Naive thymus-derived CD4-positive, alpha-beta T cell (primary cell): ENCODE measurements at regions not wholly inside any gene's neighbourhood (a gene's known extent, or its start where the extent isn't known, plus 50 kb on each side); places are given as distances from the start of the nearest gene placed in this dataset.

Experiments
- ATAC-seq: fragments of 150-1000 bp; cut with Tn5 transposase; 2 replicates; pipeline ENCODE4 v1.10.0; 2021; ENCODE audit warnings: mild to moderate bottlenecking, moderate library complexity
- CTCF ChIA-PET: fragments of 350-600 bp; sonication (Branson Sonifier 250); formaldehyde crosslinking; loops from one replicate; lab custom pipeline; 2021; ENCODE audit warnings: antibody characterized with exemption; lab: Charles Lee
- POLR2A ChIA-PET: fragments of 350-600 bp; sonication (Branson Sonifier 250); formaldehyde crosslinking; loops from one replicate; lab custom pipeline; 2021; ENCODE audit warnings: antibody characterized with exemption, inconsistent platforms; lab: Charles Lee
- DNase-seq, 9 donors: peaks; one replicate each; pipeline versions ENCODE4 v3.0.0 to v3.0.0-alpha.2; 2020 to 2022; ENCODE audit warnings: mixed read lengths in 1 of 9
- H3K27ac ChIP-seq: one replicate; pipeline ENCODE4 v1.7.0; 2013; ENCODE audit warnings: mild to moderate bottlenecking, low read depth, low read length, moderate library complexity
- H3K27me3 ChIP-seq, 2 donors: one replicate each; pipeline ENCODE4 v1.7.0; 2013; ENCODE audit warnings: low read length in 2 of 2, mild to moderate bottlenecking in 2 of 2, moderate library complexity in 2 of 2; ENCODE audit not compliant: control insufficient read depth in 2 of 2, insufficient read depth in 2 of 2
- H3K36me3 ChIP-seq, 3 experiments: 1 replicate in 2 of 3; 2 replicates in 1 of 3; pipeline ENCODE4 v1.7.0; 2013; ENCODE audit warnings: low read length in 3 of 3, mild to moderate bottlenecking in 3 of 3, moderate library complexity in 1 of 3; ENCODE audit not compliant: insufficient read depth in 3 of 3, control insufficient read depth in 2 of 3
- H3K4me1 ChIP-seq, 2 donors: one replicate each; pipeline ENCODE4 v1.7.0; 2013; ENCODE audit warnings: low read length in 2 of 2, mild to moderate bottlenecking in 2 of 2, moderate library complexity in 1 of 2; ENCODE audit not compliant: control insufficient read depth in 2 of 2, insufficient read depth in 2 of 2
- H3K4me3 ChIP-seq: 2 replicates; pipeline ENCODE4 v1.7.0; 2013; ENCODE audit warnings: mild to moderate bottlenecking, low read length
- H3K9me3 ChIP-seq, 3 experiments: 1 replicate in 2 of 3; 2 replicates in 1 of 3; pipeline ENCODE4 v1.7.0; 2013; ENCODE audit warnings: low read length in 3 of 3; ENCODE audit not compliant: control insufficient read depth in 2 of 3
- H3K27ac Mint-ChIP-seq, 9 donors: one replicate each; pipeline ENCODE4 v1.8.0; 2020 to 2022; ENCODE audit warnings: mixed read lengths in 9 of 9, mild to moderate bottlenecking in 8 of 9, moderate library complexity in 5 of 9, inconsistent platforms in 2 of 9
- H3K27me3 Mint-ChIP-seq, 5 donors: one replicate each; pipeline ENCODE4 v1.8.0; 2021 to 2022; ENCODE audit warnings: mixed read lengths in 5 of 5, mild to moderate bottlenecking in 1 of 5
- H3K36me3 Mint-ChIP-seq, 5 donors: one replicate each; pipeline ENCODE4 v1.8.0; 2020 to 2022; ENCODE audit warnings: mixed read lengths in 5 of 5, mild to moderate bottlenecking in 3 of 5, inconsistent platforms in 1 of 5
- H3K4me1 Mint-ChIP-seq, 7 donors: one replicate each; pipeline ENCODE4 v1.8.0; 2020 to 2022; ENCODE audit warnings: mixed read lengths in 7 of 7, mild to moderate bottlenecking in 3 of 7, inconsistent platforms in 1 of 7
- H3K4me3 Mint-ChIP-seq, 10 donors: one replicate each; pipeline ENCODE4 v1.8.0; 2020 to 2022; ENCODE audit warnings: mild to moderate bottlenecking in 10 of 10, mixed read lengths in 10 of 10, moderate library complexity in 6 of 10, inconsistent platforms in 2 of 10
- H3K9me3 Mint-ChIP-seq, 11 donors: one replicate each; pipeline ENCODE4 v1.8.0; 2020 to 2022; ENCODE audit warnings: mixed read lengths in 11 of 11, mild to moderate bottlenecking in 4 of 11, inconsistent platforms in 1 of 11, moderate library complexity in 1 of 11
- intact Hi-C, 2 donors: fragments of 100-400 bp; cut with micrococcal nuclease; formaldehyde crosslinking; loops; one replicate each; pipeline ENCODE4 v1.15.1; 2023

GRCh38 chr9:75775966-75776691, 114.3 kb upstream of the PCSK5 start:
- ChIA-PET POLR2A (no interaction called here), CTCF (no interaction called here)

GRCh38 chr9:75780185-75780584, 110.3 kb upstream of the PCSK5 start:
- H3K27me3 ChIP-seq, result no peaks in the 10 kb centered on the region
- H3K9me3 ChIP-seq, result no peaks in the 10 kb centered on the region
- H3K36me3 ChIP-seq, result no peaks in the 10 kb centered on the region
- Mint-ChIP-seq H3K36me3 (no peaks in the 10 kb centered on the region), H3K9me3 (peaks cover 0 to 6% (median 0%) of the 10 kb centered on the region in 11 donors), H3K27me3 (peaks cover 2 to 15% (median 8%) of the 10 kb centered on the region in 5 donors), H3K27ac (no peak overlapping the region), H3K4me1 (no peaks in the 10 kb centered on the region), H3K4me3 (no peak overlapping the region)
- H3K4me1 ChIP-seq, result no peaks in the 10 kb centered on the region
- DNase-seq (no peak), ATAC-seq (no peak)
- no peak overlapping the region for H3K4me3 ChIP-seq
- intact Hi-C loops, result no loop called here
- ChIA-PET CTCF (no interaction called here), POLR2A (no interaction called here)
- H3K27ac ChIP-seq, result no peak overlapping the region

More at GRCh38 chr9:75775966-75776691, 114.3 kb upstream of the PCSK5 start:
- H3K36me3 ChIP-seq, result no peaks in the 10 kb centered on the region
- Mint-ChIP-seq H3K4me1 (no peaks in the 10 kb centered on the region), H3K36me3 (no peaks in the 10 kb centered on the region), H3K9me3 (peaks cover 0 to 6% (median 0%) of the 10 kb centered on the region in 11 donors), H3K4me3 (no peak overlapping the region), H3K27ac (no peak overlapping the region), H3K27me3 (peaks cover 0 to 15% (median 10%) of the 10 kb centered on the region in 5 donors)
- ATAC-seq (no peak), DNase-seq (no peak)
- intact Hi-C loops, result no loop called here
- no peak overlapping the region for H3K27ac ChIP-seq
- H3K27me3 ChIP-seq, result no peaks in the 10 kb centered on the region
- no peaks in the 10 kb centered on the region for H3K4me1 ChIP-seq
- H3K4me3 ChIP-seq, result no peak overlapping the region
- peaks cover 0 to 4% (median 0%) of the 10 kb centered on the region in 3 experiments for H3K9me3 ChIP-seq

- H3K27me3 ChIP-seq, result no peaks in the 10 kb centered on the region
- Mint-ChIP-seq H3K4me3 (no peak overlapping the region), H3K36me3 (peaks cover 0 to 3% (median 0%) of the 10 kb centered on the region in 5 donors), H3K27me3 (peaks cover 0 to 21% (median 7%) of the 10 kb centered on the region in 5 donors), H3K27ac (no peak overlapping the region), H3K9me3 (peaks cover 0 to 10% (median 4%) of the 10 kb centered on the region in 11 donors), H3K4me1 (peaks cover 0 to 7% (median 0%) of the 10 kb centered on the region in 7 donors)
- no peaks in the 10 kb centered on the region for H3K4me1 ChIP-seq
- ChIA-PET CTCF (interaction anchor here (0.6 kb wide), 1 partner anchor 201 kb away, joined by 3 read pairs; no protein-coding TSS in a partner anchor), POLR2A (no interaction called here)
- H3K27ac ChIP-seq, result no peak overlapping the region
- intact Hi-C loops, result no loop called here
- H3K9me3 ChIP-seq, result no peaks in the 10 kb centered on the region
- ATAC-seq (no peak), DNase-seq (no peak)
- H3K4me3 ChIP-seq, result no peak overlapping the region
- no peaks in the 10 kb centered on the region for H3K36me3 ChIP-seq
These were observed 102.4 kb upstream of the PCSK5 start for GRCh38 chr9:75788006-75788634.

- Histone ChIP-seq H3K4me3 (no peak overlapping the region), H3K4me1 (no peaks in the 10 kb centered on the region), H3K36me3 (no peaks in the 10 kb centered on the region), H3K27me3 (no peaks in the 10 kb centered on the region), H3K27ac (no peak overlapping the region), H3K9me3 (no peaks in the 10 kb centered on the region)
- Mint-ChIP-seq H3K4me3 (no peak overlapping the region), H3K4me1 (no peaks in the 10 kb centered on the region), H3K9me3 (peaks cover 0 to 4% (median 0%) of the 10 kb centered on the region in 11 donors), H3K36me3 (no peaks in the 10 kb centered on the region), H3K27ac (no peak overlapping the region), H3K27me3 (peaks cover 4 to 36% (median 34%) of the 10 kb centered on the region in 5 donors)
- ATAC-seq (no peak), DNase-seq (no peak)
- POLR2A ChIA-PET, result no interaction called here
- CTCF ChIA-PET, result no interaction called here
- intact Hi-C loops, result no loop called here
These were observed 93.3 kb upstream of the PCSK5 start for GRCh38 chr9:75797085-75797580.

- Mint-ChIP-seq H3K27me3 (peaks cover 4 to 32% (median 26%) of the 10 kb centered on the region in 5 donors), H3K4me3 (no peak overlapping the region), H3K36me3 (no peaks in the 10 kb centered on the region), H3K27ac (no peak overlapping the region), H3K4me1 (no peaks in the 10 kb centered on the region), H3K9me3 (peaks cover 0 to 4% (median 0%) of the 10 kb centered on the region in 11 donors)
- POLR2A ChIA-PET, result no interaction called here
- Histone ChIP-seq H3K4me3 (no peak overlapping the region), H3K4me1 (no peaks in the 10 kb centered on the region), H3K27ac (no peak overlapping the region), H3K9me3 (no peaks in the 10 kb centered on the region), H3K36me3 (no peaks in the 10 kb centered on the region), H3K27me3 (no peaks in the 10 kb centered on the region)
- intact Hi-C loops, result no loop called here
- ATAC-seq (no peak), DNase-seq (no peak)
- CTCF ChIA-PET, result no interaction called here
These were observed 92.0 kb upstream of the PCSK5 start for GRCh38 chr9:75798505-75798904.

GRCh38 chr9:75803130-75803529, 87.3 kb upstream of the PCSK5 start:
- no peak overlapping the region for H3K4me3 Mint-ChIP-seq
- Histone ChIP-seq H3K4me3 (no peak overlapping the region), H3K27ac (no peak overlapping the region), H3K9me3 (no peaks in the 10 kb centered on the region), H3K27me3 (no peaks in the 10 kb centered on the region), H3K36me3 (no peaks in the 10 kb centered on the region), H3K4me1 (no peaks in the 10 kb centered on the region)
- H3K27ac Mint-ChIP-seq, result no peak overlapping the region
- DNase-seq (no peak), ATAC-seq (no peak)
- H3K36me3 Mint-ChIP-seq, result no peaks in the 10 kb centered on the region
- peaks cover 0 to 2% (median 0%) of the 10 kb centered on the region in 11 donors for H3K9me3 Mint-ChIP-seq
- H3K4me1 Mint-ChIP-seq, result no peaks in the 10 kb centered on the region
- peaks cover 0 to 24% (median 8%) of the 10 kb centered on the region in 5 donors for H3K27me3 Mint-ChIP-seq
- intact Hi-C loops, result no loop called here
- CTCF ChIA-PET, result no interaction called here
- POLR2A ChIA-PET, result no interaction called here
